CD4-positive, alpha-beta T cell treated with Interleukin-4 for 4 hours (primary cell): ENCODE measurements at regions not wholly inside any gene's neighbourhood (a gene's known extent, or its start where the extent isn't known, plus 50 kb on each side); places are given as distances from the start of the nearest gene placed in this dataset.
"Not testable (repeated sequence)": the region's sequence is repeated elsewhere in the genome, so short reads cannot be mapped to it uniquely, and the experiment has no call there.

ENCODE experiments used
- DNase-seq: peaks from one replicate; pipeline ENCODE4 v3.0.0-alpha.2; 2020

DNA sequence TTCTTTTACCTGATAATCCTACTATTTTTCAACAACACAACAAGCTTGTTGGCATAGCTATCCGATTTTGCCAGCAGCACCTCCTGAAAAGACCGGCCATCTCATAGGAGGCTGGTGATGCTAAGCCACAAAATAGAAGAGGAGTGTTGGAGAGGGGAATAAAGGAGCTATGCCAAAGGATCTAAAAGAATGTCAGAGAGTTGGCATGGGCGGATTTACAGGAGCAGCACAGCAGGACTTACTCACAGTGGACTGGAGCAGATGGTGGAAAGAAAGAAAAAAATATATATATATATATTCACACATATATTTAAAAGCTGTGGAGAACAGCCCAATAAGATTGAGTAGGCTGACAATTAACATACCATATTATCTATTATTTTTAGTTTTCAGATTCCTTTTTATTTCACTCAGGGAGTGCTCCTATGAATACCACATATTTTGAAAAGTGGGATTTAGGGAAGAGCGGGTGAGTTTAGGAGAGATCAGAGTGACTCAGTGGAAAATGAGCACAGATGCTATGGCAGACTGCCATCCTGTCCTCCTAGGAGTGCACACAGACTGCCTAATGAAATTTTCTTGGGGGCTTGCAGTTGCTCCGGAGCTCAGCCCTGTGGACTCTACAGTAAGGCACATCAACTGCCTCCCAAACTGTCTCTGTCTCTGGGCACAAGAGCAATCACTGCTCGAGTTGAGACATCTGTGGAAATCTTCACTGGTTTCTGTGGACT lies 394.4 kb upstream of the CHRM3 start:
- no peak for DNase-seq

DNA sequence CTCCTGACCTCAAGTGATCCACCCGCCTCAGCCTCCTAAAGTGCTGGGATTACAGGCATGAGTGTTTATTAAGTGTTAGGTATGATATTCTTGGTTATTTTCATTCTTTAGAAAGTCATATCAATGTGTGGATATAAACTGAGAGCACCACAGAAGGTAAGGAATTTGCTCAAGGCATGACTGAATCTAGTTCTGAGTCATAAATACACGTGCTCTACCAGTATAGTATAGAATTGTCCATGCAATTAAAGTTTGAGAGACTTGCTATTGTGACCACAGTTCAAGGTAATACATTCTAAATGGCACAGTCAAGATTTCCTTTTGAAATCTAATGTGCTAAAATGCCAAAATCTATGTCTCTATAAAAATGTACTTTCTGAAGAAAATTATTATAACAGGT lies 401.1 kb upstream of the CHRM3 start:
- DNase-seq, result no peak

DNA sequence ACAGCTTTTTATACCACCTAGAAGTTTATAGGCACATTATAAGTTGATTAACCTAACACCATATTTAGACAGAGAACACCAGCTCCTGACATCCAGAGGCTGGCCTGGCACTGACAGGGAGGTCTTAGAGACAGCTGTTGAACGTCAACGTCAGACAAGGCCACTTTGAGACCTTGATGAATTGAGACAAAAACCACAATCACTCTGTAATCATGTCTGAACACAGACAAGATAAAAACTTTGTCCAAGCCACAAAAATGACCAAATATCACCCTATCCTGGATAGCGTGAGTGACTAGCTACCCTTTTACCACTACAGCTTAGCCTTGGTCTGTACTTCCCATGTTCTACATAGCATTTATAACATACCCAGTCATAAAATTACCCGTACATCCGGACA lies 403.6 kb upstream of the CHRM3 start:
- no peak for DNase-seq

DNA sequence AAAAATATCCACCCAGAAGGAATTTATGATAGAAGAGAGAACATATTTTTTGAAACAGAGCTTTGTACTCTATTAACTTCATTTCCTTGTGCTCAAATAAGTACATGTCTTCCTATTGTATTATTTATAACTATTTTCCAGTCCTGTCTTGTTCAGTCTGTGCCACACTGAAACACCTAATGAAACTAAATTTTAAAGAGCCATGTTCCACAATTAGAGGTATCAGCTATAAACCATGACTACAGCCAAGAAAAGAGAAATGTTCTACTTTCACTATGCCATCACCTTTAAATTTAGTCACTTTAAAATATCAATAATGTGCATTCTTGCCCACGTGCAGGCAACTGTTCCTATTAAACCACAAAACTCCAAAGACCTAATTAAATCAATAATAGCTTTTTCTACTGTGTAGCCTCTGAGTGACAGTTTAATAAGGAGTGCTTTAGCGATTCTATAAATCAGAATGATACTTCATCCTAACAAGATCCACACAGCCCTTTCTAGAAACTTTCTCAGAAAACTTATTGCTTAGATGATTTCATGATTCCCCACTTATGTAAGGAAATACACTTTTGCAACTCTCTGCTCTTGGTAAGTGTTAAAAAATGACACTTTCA lies 404.9 kb upstream of the CHRM3 start:
- DNase-seq, result no peak

DNA sequence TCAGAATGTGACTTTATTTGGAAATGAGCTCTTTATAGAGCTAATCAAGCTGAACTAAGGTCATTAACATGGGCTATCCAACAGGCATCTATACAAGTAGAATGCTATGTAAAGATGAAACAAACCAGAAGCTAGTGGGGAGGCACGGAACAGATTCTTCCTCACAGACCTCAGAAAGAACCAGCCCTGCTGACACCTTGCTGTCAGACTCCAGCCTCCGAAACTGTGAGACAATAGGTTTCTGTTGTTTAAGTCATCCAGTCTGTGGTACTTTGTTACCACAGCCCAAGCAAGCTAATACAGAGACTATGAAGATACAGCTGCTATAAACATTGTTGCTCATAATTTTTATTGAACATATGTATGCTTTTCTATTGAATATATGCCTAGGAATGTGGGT lies 406.3 kb upstream of the CHRM3 start:
- DNase-seq, result no peak

DNA sequence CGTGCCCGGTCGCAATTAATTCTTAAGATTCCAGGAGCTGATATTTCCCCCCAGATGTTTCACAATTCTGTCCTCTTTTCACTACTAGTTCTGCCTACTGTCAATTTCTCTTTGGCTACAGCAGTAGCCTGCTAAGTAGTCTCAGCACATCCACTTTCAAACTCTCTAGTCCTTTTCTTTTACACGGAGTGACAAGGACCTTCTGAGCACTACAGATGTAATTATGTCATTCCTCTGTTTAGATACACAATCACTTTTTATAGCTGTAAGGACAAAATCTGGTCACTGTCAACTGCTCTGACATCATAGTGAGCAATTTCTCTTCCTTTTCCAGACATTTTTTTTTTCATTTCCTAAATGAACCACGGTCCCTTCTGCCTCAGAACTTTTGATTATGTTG lies 421.7 kb upstream of the CHRM3 start:
- no peak for DNase-seq

DNA sequence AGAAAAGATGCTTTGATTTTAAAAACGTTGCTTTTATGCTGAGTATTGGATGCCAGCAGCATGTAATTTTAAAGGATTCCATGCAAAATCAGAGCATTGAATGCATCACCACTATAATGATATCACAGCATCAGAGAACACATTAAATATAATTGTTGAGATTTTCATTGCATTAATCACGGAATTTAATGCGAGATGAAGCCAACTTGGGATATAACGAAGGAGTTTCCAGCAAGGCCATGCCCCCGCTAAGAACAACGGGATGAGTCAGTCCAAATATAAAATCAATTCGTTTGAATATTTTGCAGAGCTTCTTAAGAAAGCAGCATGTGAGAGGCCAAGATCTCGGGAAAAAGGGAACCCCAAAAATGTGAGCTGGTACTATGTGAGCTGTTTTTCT lies 423.4 kb upstream of the CHRM3 start:
- no peak for DNase-seq

DNA sequence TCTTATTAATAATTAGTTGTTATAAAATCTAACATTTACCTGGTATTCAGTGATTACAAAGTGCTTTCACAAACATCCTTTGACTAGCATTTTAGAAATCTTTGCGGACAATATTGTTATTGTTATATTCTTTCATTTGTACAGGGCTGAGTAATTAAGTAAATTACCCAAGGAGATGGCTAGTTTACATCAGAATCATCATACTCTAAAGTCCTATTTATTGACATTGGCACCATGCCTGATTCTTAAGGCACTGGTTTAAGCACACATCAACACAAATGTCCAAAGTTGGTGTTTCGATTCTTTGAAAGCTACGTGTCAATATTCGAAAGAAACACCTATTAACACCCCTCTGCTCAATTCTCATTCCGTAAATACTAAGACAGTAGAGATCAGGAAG lies 424.6 kb upstream of the CHRM3 start:
- DNase-seq, result no peak

DNA sequence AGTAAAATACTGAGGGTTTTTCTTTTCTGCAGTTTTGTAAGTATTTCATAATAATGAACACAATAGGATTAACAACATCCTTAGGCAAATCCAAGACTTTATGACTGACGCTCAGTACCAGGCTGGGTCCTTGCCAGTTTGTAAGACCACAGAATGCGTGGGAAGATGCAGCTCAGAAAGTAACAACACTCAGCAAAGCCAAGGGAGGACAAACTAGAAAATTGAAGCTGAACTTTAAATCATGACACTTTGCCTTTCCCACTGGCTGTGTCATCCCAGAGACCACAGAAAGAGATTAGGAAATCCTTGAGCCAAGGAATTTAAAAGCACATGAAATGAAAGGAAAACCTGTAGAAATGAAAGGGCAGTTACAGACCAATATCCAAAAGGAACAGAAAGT lies 426.3 kb upstream of the CHRM3 start:
- no peak for DNase-seq

DNA sequence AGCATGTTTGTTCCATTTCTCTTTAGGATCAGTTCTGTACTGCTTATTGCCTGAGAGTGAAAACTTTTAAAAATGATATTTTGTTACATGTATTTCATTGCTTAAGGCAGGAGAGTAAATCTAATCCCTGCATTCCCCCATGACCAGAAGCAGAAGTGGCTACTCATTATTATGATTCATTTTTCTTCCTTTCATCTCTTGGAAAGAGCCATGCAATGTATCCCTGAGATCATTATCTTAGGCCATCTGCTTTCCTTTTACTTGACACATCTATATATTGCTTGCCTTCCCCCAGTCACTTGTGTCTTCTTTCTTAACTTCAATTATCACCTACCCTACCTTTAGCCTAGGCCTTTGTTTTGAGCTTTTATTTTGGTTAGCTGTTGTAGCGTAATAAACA lies 430.4 kb upstream of the CHRM3 start:
- DNase-seq, result no peak

DNA sequence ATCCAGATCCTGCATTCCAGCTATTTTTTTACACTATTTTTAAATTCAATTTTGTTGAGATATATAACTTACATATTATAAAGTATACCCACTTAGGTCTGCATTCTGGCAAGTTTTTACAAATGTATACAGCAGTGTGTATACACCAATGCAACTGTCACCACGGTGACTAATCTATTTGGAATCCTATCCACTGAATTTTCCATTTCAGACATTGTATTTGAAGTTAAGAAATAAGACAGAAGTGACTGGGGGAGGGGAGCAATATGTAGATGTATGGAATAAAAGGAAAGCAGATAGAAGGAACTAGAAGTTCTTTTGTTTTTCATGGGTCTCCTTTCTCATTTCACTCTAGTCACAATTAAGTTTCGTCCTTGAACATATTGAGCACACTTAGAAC lies 431.5 kb upstream of the CHRM3 start:
- DNase-seq, result no peak

DNA sequence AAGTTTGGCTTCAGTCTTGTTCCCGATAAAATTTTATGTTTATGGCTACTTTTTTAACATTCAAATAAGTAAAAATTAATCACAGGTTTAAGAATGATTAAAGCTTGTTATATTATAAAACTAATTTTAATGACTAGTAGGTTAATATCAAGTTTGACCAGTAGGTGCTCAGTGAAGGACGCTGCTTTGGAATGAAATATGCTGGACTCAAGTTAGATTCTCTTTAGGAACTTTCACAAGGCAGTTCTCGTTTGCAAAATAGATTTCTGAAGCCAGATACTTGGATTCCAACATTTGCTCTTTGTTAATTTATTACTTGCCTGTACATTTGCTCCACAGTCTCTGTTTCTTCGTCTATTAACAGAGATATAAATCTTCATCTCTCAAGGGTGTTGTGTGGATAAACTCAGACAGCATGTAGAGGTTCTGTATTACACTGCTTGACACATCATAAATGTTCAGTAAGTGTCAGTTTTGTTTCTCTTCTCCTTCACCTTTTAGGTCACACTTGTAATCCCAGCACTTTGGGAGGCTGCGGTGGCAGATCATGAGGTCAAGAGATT lies 432.8 kb upstream of the CHRM3 start:
- DNase-seq, result no peak

DNA sequence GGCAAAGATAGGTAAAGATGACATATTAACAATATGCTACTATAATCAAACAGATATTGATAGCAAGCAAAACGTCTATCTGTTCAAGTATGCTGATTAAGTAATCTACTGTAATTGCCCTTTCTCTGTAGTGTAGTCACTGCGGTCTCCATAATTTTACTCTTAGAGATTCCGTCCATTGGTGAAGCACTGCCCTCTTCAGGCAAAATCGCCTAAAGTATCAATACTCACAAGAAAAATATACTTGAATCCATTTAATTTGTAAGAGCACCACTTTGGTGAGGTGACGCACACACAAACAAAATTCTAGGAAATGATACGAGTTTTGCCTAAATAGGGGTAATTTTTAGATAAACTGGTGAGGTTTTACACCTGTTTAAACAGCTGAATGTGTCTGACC lies 434.6 kb upstream of the CHRM3 start:
- no peak for DNase-seq

DNA sequence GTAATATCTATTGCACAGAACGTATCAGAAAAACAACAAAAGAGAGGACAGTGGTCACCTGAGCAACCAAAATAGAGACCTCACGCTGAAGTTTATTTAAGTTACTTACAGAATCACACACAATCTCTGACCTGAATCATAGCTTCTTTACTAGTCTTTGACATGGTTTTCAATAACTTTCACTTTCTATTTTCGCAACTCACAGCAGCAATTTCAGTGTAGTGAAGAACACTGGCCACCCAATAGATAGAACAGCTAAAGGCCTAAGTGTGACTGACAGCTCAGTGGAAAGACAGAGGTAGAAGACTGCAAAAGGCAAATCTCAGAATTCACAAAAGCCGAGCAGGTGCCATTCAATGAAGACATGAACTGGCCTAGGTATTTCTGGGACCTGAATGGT lies 435.6 kb upstream of the CHRM3 start:
- no peak for DNase-seq

DNA sequence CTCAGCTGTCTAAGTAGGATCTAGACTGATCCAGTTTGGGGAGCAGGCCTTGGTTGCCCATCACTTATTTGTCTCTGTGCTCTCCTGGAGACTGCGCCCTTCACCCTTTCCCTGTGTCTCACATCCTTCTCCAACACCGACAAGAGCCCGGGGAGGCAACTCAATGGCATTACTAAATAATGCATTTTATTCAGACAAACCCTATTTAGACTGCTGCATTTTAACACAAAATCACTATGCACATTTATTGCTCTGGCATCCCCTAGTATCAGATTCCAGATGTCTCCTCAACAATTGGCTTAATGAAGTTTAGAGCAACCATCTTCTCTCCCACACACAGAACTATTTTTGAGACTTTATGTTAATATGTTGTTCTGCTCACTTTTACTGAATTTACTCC lies 436.4 kb upstream of the CHRM3 start:
- no peak for DNase-seq

DNA sequence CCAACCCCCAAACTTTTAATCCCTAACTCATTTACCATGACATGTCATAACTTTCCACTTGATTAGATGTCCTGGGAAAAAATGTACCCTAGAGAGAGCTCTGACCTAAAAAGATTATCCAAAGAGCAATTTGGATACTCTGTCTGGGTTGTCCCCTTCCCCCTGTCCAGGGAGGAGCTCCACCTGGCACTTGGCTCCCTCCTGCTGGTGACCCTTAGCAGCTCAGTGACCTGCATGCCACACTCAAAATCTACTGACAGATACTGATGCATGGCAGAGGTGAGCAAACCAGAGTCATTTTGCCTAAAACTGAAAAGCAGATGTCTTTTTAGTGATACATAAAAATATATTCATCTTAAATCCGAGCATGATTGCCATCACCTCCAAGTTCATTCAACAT lies 442.3 kb upstream of the CHRM3 start:
- DNase-seq, result no peak

DNA sequence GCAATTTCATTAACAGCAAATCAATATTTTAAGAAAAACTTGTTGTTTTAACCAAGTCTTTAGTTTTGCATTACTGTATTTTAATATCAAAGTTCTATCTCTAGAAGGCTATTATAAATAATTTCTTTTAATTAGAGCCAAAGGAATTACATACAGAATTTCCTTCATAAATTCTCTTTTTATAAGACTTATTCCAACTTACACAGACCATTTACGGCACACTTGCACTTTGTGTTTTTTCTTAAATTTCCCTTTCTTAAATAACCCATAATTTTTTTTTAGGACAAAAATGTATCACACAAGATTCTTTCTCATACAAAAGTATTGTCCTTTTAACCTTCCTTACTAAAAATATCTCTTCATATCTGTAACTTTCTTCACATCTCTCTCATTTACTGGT lies 458.5 kb upstream of the CHRM3 start:
- no peak for DNase-seq

DNA sequence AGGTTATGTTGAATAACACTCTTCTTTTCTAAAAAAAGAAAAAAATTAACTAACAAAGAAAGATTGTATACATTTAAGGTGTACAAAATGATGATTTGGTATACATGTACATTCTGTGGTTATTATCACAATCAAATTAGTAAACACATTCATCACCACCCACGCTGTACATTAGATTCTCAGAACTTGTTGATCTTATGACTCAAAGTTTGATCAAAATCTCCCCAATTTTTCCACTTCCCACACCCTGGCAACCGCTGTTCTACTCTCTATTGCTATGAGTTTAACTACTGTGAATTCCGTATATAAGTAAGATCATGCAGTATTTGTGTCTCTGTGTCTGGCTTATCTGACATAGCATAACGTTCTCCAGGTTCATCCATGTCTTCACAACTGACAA lies 469.5 kb upstream of the CHRM3 start:
- no peak for DNase-seq

DNA sequence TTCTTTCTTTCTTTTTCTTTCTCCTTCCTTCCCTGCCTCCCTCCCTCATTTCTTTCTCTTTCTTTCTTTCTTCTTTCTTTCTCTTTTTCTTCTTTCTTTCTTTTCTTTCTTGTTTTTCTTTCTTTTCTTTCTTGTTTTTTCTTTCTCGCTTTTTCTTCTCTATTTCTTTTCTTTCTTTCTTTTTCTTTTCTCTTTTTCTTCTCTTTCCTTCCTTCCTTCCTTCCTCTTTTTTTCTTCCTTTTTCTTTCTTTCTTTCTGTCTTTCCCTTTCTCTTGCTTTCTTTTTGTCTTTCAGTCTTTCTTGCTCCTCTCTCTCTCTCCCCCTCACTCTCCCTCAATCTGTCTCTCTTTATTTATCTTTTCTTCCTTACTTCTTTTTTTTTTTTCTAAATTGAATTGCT lies 472.0 kb upstream of the CHRM3 start:
- DNase-seq, result no peak

DNA sequence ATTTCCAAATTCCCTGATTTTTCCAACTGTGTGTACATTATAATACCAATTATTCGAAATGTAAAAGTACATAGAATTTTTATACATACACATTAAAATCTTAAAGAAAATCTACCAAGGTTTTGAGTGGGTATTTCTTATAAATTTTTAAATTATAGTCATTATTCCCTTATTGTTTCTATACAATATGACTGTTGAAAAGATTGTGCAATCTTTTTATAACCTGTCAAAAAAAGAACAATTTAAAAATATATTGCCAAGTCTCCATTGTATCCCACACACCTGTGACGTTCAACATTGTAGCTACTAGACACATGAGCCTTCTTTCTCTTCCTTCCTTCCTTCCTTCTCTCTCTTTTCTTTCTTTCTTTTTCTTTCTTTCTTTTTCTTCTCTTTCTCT lies 473.2 kb upstream of the CHRM3 start:
- DNase-seq, result no peak

DNA sequence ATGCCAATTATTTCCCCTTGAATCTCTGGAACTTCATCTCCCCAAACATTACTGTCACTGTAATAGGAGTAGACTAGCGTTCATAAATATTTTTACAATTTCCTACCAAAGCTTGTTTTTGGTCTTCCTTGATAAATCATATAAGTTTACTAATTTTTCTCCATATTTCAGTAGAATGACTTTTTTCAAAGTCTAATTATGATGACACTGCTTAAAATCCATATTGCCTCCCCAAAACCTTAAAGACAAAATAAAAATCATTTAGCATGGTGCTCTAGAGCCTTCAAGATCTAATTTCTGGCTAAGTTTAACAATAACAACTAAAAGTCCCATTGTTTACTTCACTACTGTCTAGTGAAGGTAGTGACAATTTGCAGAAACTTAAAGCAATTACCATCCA lies 474.2 kb upstream of the CHRM3 start:
- no peak for DNase-seq

DNA sequence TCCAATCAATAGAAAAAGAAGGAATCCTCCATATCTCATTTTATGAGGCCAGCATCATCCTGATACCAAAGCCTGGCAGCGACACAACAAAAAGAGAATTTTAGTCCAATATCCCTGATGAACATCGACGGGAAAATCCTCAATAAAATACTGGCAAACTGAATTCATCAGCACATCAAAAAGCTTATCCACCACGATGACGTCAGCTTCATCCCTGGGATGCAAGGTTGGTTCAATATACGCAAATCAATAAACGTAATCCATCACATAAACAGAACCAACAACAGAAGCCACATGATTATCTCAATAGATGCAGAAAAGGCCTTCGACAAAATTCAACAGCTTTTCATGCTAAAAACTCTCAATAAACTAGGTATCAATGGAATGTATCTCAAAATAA lies 483.6 kb upstream of the CHRM3 start:
- not testable (repeated sequence) for DNase-seq

DNA sequence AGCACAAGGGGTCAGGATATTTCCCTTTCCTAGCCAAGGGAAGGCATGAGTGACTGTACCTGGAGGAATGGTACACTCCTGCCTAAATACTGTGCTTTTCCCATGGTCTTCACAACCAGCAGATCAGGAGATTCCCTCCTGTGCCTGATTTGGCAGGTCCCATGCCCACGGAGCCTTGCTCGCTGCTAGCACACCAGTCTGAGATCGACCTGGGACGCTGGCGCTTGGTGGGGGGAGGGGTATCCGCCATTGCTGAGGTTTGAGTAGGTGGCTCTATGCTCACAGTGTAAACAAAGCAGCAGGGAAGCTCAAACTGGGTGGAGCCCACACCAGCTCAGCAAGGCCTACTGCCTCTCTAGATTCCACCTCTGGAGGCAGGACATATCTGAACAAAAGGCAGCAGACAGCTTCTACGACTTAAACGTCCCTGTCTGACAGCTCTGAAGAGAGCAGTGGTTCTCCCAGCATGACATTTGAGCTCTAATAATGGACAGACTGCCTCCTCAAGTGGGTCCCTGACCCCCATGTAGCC lies 486.0 kb upstream of the CHRM3 start:
- no peak for DNase-seq

DNA sequence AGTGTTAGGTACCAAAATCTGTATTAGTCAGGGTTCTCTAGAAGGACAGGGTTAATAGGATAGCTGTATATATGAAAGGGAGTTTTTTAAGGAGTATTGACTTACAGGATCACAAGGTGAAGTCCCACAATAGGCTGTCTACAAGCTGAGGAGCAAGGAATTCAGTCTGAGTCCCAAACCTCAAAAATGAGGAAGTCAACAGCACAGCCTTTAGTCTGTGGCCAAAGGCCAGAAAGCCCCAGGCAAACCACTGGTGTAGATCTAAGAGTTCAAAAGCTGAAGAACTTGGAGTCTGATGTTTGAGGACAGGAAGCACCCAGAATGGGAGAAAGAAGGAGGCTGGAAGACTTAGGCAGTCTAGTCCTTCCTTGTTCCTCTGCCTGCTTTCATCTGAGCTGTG lies 487.5 kb upstream of the CHRM3 start:
- DNase-seq, result no peak

DNA sequence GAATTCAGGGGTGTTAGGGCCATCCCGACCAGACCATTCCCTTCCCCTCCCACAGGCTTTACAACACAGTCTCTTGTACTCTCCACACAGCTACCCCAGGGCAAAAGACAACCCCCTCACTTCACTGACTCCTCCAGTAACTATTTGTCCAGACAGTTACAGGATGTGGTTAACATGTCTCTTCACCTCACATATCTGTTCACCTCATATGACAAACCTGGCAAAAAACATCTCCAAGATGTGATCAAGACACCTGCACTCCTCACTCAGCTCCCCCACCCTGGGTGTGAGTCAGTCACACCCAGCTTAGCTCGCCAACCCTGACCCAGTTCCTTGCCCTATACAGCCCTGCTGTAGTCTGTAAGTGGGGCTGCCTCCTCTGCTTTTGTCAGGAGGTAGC lies 490.5 kb upstream of the CHRM3 start:
- DNase-seq, result no peak
